PC-9 (cell line): ENCODE measurements at regions not wholly inside any gene's neighbourhood (a gene's known extent, or its start where the extent isn't known, plus 50 kb on each side); places are given as distances from the start of the nearest gene placed in this dataset.

Experiments
- CTCF ChIP-seq: fragments of 200-600 bp; sonication (generic); conservative IDR thresholded peaks from 2 replicates; pipeline ENCODE4 v1.6.1; 2017; ENCODE audit warnings: mixed run types, antibody characterized with exemption, mild to moderate bottlenecking, moderate library complexity
- EZH2 ChIP-seq: fragments of 200-600 bp; sonication (generic); IDR thresholded peaks from 2 replicates; pipeline ENCODE4 v1.8.0; 2017; ENCODE audit warnings: antibody characterized with exemption, low read depth

DNA sequence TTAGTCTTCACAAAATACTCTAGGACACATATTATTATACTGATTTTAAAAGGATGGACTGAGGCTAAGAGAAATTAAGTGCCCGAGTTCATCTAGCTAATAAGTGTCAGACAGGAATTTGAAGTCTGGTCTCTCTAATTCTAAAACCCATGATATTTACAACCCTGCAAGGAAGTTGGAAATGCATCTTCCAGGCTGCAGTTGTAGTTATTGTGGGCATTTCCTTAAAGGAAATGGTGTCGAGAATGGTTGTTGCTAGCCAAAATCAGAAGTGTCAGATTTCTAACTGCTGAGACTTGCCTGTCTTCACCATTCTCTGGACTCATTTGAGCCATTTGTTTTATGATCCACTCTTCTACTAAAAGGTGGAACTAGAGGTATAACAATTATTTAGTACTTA, 82.5 kb downstream of the FAT4 start:
- TF ChIP-seq CTCF (no peak), EZH2 (no peak)
